Retinal pigment epithelial cell (primary cell): ENCODE measurements at regions not wholly inside any gene's neighbourhood (a gene's known extent, or its start where the extent isn't known, plus 50 kb on each side); places are given as distances from the start of the nearest gene placed in this dataset.

Experiments used
- DNase-seq: peaks from one replicate; pipeline ENCODE4 v3.0.0-alpha.2; 2010; ENCODE audit warnings: low read depth
- H3K4me3 ChIP-seq: 2 replicates; pipeline ENCODE4 v1.5.1; 2011; ENCODE audit warnings: mild to moderate bottlenecking, low read length, control low read depth, moderate library complexity
- CTCF ChIP-seq: conservative IDR thresholded peaks from 2 replicates; pipeline ENCODE4 v1.5.1; 2011; ENCODE audit warnings: low read depth, low read length, control low read depth, inconsistent platforms

GRCh38 chr3:67860429-67860828 lies 206.0 kb upstream of the SUCLG2 start:
- no peak for TF ChIP-seq CTCF
- no peak overlapping the region for H3K4me3 ChIP-seq
- no peak for DNase-seq

- no peak for TF ChIP-seq CTCF
- no peak for DNase-seq
- H3K4me3 ChIP-seq: no peak overlapping the region
Observed at GRCh38 chr3:67858492-67858891, 204.1 kb upstream of the SUCLG2 start.

DNA sequence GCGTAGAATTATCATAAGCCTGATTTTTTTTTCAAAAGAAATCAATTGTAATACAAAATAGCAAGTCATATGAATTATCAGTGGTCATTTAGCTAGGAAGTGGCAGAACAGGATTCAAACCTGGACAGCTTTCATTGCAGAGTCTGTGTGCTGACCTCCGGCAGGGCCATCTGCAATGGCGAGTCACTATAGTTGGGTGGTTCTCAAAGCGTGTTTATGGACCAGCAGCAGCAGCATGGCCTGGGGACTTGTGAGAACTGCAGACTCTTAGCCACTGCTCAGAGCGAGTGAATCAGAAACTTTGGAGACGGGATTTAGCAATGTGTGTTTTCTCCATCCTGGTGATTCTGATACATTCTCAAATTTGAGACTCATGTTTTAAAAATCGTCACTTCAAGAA lies 202.3 kb upstream of the SUCLG2 start:
- no peak for TF ChIP-seq CTCF
- H3K4me3 ChIP-seq: no peak overlapping the region
- DNase-seq: no peak

GRCh38 chr3:67854663-67855062 lies 200.3 kb upstream of the SUCLG2 start:
- DNase-seq: no peak
- no peak for TF ChIP-seq CTCF
- H3K4me3 ChIP-seq: no peak overlapping the region

DNA sequence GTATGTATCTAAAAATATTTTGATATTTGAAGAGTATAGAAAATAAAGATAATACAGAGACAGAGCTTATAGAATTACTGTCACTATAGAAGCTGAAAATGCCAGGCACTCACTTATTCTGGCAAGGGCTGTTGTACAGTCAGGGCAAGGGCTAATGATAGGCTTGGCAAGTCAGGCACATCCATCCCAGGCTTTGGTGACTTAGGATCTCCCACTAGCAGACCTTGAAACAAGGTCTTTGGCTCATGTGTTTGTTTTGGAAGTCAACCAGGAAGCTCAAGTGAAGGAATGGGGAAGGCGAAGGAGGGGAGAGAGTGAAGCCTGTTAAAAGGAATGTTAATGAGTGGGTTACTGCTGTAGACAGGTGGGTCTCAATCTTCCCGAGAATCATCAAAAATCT lies 199.1 kb upstream of the SUCLG2 start:
- DNase-seq: no peak

GRCh38 chr3:67848299-67848698 lies 193.9 kb upstream of the SUCLG2 start:
- no peak for TF ChIP-seq CTCF
- no peak overlapping the region for H3K4me3 ChIP-seq
- DNase-seq: no peak

More for the DNA sequence above, 199.1 kb upstream of the SUCLG2 start:
- TF ChIP-seq CTCF: no peak
- no peak overlapping the region for H3K4me3 ChIP-seq

GRCh38 chr3:67846166-67846565 lies 191.8 kb upstream of the SUCLG2 start:
- TF ChIP-seq CTCF: no peak
- no peak for DNase-seq
- H3K4me3 ChIP-seq: no peak overlapping the region
